ENCODE measurements at regions not wholly inside any gene's neighbourhood (a gene's known extent, or its start where the extent isn't known, plus 50 kb on each side); places are given as distances from the start of the nearest gene placed in this dataset.

GRCh38 chr15:93645594-93645993 lies 556.6 kb upstream of the RGMA start:
- no peak for DNase-seq (ENCODE audit: low spot score)

- no peak for DNase-seq (ENCODE audit: low spot score)
Measured at GRCh38 chr15:93644595-93644994, 555.6 kb upstream of the RGMA start.

- DNase-seq (ENCODE audit: low spot score) = no peak
Measured at GRCh38 chr15:93640411-93640962, 551.5 kb upstream of the RGMA start.

- DNase-seq (ENCODE audit: low spot score) = no peak
Measured at GRCh38 chr15:93631958-93632618, 543.1 kb upstream of the RGMA start.

GRCh38 chr15:93619597-93619996 lies 530.6 kb upstream of the RGMA start:
- no peak for DNase-seq (ENCODE audit: low spot score)

- DNase-seq (ENCODE audit: low spot score) = no peak
Measured at GRCh38 chr15:93617443-93617842, 528.4 kb upstream of the RGMA start.

- no peak for DNase-seq (ENCODE audit: low spot score)
Measured at GRCh38 chr15:93614386-93615104, 525.5 kb upstream of the RGMA start.

GRCh38 chr15:93613386-93613785 lies 524.4 kb upstream of the RGMA start:
- no peak for DNase-seq (ENCODE audit: low spot score)

GRCh38 chr15:93612953-93613352 lies 523.9 kb upstream of the RGMA start:
- DNase-seq (ENCODE audit: low spot score) = no peak

GRCh38 chr15:93610944-93611343 lies 521.9 kb upstream of the RGMA start:
- no peak for DNase-seq (ENCODE audit: low spot score)

GRCh38 chr15:93608643-93609148 lies 519.7 kb upstream of the RGMA start:
- DNase-seq (ENCODE audit: low spot score) = no peak

GRCh38 chr15:93603550-93603949 lies 514.5 kb upstream of the RGMA start:
- no peak for DNase-seq (ENCODE audit: low spot score)

GRCh38 chr15:93587059-93587521 lies 498.1 kb upstream of the RGMA start:
- no peak for DNase-seq (ENCODE audit: low spot score)

GRCh38 chr15:93585012-93585411 lies 496.0 kb upstream of the RGMA start:
- DNase-seq (ENCODE audit: low spot score) = no peak

- no peak for DNase-seq (ENCODE audit: low spot score)
Measured at GRCh38 chr15:93583968-93584367, 495.0 kb upstream of the RGMA start.

- DNase-seq (ENCODE audit: low spot score) = no peak
Measured at GRCh38 chr15:93583552-93583951, 494.5 kb upstream of the RGMA start.

- no peak for DNase-seq (ENCODE audit: low spot score)
Measured at GRCh38 chr15:93570527-93570926, 481.5 kb upstream of the RGMA start.

GRCh38 chr15:93566762-93567161 lies 477.8 kb upstream of the RGMA start:
- DNase-seq (ENCODE audit: low spot score) = no peak

- DNase-seq (ENCODE audit: low spot score) = no peak
Measured at GRCh38 chr15:93565201-93565600, 476.2 kb upstream of the RGMA start.

GRCh38 chr15:93563218-93563617 lies 474.2 kb upstream of the RGMA start:
- no peak for DNase-seq (ENCODE audit: low spot score)

- DNase-seq (ENCODE audit: low spot score) = no peak
Measured at GRCh38 chr15:93562395-93563123, 473.5 kb upstream of the RGMA start.

- DNase-seq (ENCODE audit: low spot score) = no peak
Measured at GRCh38 chr15:93557696-93558095, 468.7 kb upstream of the RGMA start.

Measured in cerebellar cortex (tissue), 1 donor.